ENCODE measurements at regions not wholly inside any gene's neighbourhood (a gene's known extent, or its start where the extent isn't known, plus 50 kb on each side); places are given as distances from the start of the nearest gene placed in this dataset.
A peak's percentile ranks its signal among the peaks of the same experiment; 100 is the strongest.
"Not testable (repeated sequence)": the region's sequence is repeated elsewhere in the genome, so short reads cannot be mapped to it uniquely, and the experiment has no call there.

DNA sequence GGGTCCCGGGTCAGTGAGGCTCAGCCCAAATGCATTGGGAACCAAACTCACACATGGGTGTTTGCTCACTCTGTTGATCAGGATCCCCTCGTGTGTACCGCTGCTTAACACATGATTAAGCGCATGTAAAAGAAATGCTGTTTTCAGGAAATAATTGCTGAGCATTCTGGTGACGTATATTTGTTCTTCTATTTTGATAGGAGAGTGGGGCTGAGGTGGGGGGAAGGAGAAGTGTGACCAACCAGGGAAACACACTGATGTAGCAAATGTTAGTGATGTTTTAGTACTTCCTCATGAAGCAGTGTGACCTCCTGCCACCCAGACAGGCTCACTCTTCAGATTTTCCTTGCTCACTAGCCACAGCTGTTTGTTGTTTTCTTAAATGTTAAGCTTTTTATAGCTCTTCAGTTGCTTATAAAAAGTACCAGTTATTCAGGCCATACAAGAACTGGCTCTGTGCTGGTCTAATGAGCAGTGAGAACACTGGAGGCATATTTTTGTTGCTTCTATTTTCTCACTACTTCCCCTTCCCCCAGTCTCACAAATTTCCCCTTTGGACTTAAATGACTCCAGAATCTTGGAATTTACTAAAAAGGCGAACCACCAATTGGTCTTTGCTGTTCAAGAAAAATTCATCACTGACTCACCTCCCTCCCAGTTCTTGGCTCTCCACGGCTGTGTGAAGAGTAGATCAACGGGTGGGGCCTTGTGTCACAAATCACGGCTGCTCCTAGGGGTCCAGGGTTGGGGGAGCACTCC is 79.2 kb upstream of the BACH2 start:
- H3K27ac ChIP-seq, result no peak overlapping the region
- DNase-seq (ENCODE audit: low read depth, low spot score), result no peak

DNA sequence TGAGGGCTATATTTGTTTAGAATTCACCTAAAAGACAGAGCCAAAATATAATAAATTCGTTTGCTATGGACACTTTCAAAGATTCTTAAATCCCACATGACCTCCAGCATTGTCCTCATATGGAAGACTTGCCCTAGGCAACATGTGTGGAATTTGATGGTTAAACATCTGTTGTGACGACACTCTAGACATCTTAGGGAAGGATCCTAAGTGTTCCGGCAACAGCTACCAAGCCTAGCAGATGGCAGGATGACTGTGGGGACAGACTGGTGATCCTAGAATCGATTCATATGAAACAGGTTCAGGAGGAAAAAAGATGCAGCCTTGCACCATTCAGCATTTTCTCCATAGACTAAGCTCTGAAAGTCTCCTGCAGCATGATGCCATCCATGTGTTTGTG is 77.6 kb upstream of the BACH2 start:
- H3K27ac ChIP-seq, result no peak overlapping the region
- no peak for DNase-seq (ENCODE audit: low read depth, low spot score)

DNA sequence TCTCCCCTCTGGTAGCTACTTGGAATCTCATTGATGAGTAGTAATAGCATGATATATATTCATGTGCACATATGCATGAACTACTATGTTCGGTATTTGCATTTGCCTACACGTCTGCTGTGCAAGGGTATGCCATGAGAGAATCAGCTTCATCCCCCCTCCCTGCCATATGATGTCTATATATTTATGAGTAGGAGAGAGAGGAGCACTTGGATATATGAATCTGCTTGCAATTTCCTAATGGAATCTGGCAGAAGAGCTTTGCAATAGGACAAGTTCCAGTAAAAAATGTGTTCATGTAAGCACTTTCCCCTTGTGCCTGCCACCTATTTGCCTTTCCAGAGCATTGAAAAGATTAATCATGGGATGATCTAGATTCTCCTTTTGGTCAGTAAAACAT is 76.2 kb upstream of the BACH2 start:
- H3K27ac ChIP-seq, result no peak overlapping the region
- no peak for DNase-seq (ENCODE audit: low read depth, low spot score)

DNA sequence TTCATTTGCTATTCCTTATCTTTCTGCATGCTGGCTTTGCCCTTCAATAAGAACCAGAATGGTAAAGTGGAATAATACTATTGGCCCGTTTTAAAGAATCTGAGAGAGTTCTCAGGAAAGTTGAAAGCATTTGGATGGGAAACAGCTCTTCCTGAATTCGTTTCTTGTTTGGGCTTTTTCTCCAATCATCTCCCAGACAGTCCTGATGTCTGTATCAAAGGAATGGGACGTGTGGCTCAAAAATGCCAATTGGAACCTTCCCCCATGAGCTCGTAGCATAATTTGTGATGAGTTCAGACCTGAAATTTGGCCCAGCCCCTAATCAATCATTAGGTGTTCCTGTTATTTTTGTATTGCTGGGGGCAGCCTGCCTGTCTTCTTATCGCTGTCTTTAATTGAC is 75.8 kb upstream of the BACH2 start:
- H3K27ac ChIP-seq, result no peak overlapping the region
- DNase-seq (ENCODE audit: low read depth, low spot score), result no peak

DNA sequence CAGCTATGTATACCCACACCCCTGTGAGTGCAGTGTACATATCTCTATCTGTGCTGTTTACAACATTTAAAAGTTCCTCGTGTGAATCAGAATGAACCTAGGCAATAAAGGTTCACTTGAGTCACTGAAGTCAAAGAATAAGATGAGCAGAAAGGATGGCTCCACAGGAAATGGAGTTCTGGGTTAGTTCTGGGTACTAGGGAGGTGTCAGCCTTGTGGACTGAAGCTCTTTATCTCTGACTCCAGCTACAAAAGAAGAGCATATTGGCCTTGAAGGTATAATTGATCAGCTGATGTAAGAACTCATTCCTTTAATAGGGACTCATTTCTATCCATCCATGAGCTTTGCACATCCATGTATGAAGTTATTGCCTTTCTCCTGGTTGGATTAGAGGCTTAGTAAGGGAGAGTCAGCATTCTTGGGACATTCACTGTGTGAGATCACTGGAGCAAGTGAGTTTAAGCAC is 73.9 kb upstream of the BACH2 start:
- peak overlapping the region; percentile 32 for H3K27ac ChIP-seq
- DNase-seq (ENCODE audit: low read depth, low spot score), result peak; percentile 27

DNA sequence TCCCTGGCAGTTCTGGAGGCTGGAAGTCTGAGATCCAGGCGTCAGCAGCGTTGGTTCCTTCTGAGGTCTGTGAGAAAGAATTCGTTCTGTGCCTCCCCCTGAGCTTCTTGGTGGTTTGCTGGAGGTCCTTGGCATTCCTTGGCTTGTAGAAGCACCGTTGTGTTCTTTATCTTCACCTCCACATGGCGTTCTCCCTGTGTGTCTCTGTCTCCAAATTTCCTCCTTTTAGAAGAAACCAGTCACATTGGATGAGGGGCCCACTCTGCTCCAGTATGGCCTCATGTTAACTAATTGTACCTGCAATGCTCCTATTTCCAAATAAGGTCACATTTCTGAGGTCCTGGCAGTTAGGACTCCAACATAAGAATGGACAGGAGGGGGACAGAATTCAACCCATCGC is 73.0 kb upstream of the BACH2 start:
- no peak for DNase-seq (ENCODE audit: low read depth, low spot score)
- H3K27ac ChIP-seq, result peak overlapping the region; percentile 61

DNA sequence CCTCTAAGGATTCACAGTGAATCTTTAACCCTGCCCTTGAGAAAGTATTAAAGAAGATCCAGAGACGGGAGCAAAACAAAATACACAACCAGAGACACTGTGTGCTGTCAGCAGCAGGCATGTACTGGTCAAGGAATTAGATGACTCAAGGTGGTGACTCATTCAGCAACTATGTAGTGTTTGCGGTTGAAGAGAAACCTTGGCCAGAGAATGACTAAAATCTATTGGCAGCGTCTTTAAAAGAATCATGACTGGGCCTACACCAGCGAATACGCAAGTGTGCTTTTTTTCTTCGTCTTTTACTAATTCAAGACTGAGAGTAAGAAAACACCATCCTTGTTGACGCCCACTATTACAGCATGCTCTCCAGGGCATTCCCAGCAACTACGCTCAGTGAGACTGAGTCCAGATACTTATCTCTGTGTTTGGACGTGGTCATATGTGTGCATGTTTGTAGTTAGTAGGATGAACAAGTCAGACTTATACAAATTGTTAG is 72.4 kb upstream of the BACH2 start:
- peak overlapping the region; percentile 61 for H3K27ac ChIP-seq
- DNase-seq (ENCODE audit: low read depth, low spot score), result peak; percentile 99

DNA sequence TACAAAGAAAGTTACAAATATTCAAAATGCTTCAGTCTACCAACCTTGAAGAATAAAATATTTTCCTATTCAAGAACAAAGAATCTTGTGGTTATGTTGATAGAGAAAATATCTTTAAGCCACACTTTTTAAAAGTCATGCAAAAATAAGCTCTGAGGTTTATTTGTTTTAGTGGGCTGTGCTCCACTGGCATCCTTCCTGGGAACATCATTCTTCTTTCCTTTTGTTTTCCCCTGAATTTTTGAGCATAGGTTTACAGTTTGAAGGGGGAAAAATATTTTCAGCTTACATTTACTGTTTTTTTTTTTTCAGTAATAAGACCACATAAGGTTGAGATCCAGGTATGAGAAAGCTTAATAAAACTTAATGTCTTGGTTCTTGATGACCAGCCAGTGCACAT is 72.0 kb upstream of the BACH2 start:
- H3K27ac ChIP-seq, result peak overlapping the region; percentile 61
- no peak for DNase-seq (ENCODE audit: low read depth, low spot score)

DNA sequence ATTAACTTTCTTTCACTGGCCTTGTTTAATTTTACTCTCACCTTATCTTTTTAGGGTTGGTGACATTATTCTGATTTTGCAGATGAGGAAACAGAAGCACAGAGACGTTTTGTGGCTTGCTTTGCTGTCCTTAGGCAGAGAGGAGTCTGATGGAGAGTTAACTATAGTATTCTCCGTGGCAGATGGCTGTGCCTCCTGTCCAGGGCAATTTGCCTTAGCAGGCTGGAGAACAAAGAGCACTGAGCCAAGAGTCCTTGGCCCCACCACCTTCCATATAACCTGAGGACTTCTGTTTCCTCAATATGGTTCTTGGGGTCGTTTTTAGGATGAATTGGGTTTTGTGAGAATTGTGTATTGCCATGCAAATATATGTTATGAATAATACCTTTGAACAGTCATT is 71.4 kb upstream of the BACH2 start:
- peak overlapping the region; percentile 61 for H3K27ac ChIP-seq

DNA sequence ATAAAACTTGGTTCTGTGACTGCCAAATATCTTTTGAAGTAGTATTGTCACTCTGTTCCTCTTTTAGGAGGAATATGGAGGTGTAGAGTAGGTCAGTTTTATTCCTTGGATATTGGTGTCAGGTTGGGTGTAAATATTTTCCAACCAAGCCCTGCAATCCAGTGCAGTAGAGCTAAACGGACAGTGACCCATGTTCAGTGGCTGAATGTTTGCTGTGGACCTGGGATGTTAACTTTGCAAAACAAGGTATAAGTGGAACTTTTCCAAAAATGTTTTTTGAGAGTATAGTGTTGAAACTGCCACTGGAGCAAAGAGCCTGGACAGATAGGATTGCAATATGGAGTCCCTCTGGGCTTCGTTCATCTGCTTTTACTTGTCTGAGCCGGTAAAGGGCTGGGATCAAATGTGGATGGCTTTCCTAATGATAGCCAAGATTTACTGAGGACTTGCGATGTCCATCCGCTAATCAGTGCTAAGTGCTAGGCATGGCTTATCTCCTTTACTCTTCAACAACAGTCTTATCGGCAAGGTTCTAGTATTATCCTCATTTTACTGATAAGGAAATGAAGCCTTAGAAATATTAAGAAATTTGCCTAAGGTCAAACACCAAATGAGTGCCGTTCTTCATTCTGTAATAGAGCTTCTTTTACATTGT is 69.0 kb upstream of the BACH2 start:
- no peak overlapping the region for H3K27ac ChIP-seq
- no peak for DNase-seq (ENCODE audit: low read depth, low spot score)

More for the DNA sequence above, 71.4 kb upstream of the BACH2 start:
- DNase-seq (ENCODE audit: low read depth, low spot score), result no peak

DNA sequence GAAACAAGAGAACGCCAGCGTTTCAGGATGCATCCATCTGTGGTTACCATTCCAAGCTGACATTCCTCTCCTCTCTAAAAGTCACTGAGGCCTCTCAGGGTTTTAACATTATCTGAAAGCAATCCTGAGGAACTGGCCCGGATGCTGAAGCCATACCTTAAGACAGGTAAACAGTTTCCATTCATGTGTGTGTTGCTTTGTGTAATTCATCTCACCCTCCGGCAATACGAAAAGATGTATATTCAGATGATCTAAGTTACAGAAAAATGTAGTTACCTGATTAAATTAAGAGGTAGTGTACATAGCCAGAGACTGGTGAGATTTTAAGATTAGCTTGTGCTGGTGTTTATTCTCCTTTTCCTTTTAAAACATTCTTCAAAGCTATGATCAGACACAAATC is 68.4 kb upstream of the BACH2 start:
- DNase-seq (ENCODE audit: low read depth, low spot score), result no peak
- H3K27ac ChIP-seq, result no peak overlapping the region

DNA sequence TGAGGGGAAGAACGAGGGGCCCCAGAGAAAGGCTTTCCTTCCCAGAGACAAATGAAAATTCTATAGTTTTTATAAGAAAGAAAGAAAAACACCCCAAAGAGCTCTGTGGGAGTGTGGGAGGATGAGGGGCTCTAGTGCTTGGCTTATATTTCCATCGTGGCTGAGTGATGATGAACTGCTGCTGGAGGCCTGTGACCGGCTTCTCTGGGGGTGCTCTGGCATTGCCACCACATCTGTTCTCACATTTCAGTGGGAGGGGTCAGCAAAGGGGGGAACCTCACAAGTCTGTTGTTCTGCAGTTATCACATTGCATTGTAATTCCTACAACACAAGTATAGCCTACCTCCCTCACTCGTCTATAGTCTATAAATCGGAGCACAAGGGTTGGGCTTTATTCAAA is 67.6 kb upstream of the BACH2 start:
- no peak overlapping the region for H3K27ac ChIP-seq
- DNase-seq (ENCODE audit: low read depth, low spot score), result no peak

DNA sequence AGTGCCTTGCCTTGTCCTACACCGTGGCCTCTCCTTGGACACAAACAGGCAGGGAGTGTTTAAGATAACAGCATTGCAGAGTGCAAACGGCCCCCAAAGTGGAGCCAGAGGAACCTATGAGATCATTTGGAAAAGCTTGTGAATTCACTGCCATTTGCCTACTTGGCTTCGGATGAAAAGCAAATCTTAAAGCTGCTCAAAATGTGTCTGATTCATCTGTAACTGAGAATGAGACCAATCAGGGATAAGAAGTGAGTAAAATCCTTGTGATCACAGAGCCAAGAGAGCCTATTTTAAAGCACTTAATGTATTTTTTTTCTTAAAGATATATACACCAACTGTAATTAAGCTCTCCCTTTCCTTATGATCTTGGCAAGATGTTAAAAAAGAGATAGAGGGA is 65.7 kb upstream of the BACH2 start:
- no peak for DNase-seq (ENCODE audit: low read depth, low spot score)
- no peak overlapping the region for H3K27ac ChIP-seq

DNA sequence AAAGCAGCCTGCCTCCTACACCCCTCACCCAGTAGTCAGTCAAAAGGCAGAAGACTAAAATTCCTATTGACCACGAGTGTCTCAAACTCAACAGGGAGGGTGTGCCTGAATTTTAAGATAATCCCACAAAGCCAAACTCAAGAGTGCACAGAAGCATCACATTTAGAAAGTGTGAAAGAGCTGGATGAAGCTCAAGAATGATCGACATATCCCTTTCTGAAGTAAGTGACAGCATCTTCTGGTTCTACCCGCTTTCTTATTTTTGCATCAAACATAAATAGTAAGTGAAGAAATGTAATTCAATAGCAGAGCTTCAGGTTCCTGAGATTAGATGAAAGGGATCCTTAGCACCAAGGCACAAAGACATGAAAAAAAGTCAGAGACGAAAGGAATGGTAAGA is 64.5 kb upstream of the BACH2 start:
- H3K27ac ChIP-seq, result no peak overlapping the region
- DNase-seq (ENCODE audit: low read depth, low spot score), result no peak

DNA sequence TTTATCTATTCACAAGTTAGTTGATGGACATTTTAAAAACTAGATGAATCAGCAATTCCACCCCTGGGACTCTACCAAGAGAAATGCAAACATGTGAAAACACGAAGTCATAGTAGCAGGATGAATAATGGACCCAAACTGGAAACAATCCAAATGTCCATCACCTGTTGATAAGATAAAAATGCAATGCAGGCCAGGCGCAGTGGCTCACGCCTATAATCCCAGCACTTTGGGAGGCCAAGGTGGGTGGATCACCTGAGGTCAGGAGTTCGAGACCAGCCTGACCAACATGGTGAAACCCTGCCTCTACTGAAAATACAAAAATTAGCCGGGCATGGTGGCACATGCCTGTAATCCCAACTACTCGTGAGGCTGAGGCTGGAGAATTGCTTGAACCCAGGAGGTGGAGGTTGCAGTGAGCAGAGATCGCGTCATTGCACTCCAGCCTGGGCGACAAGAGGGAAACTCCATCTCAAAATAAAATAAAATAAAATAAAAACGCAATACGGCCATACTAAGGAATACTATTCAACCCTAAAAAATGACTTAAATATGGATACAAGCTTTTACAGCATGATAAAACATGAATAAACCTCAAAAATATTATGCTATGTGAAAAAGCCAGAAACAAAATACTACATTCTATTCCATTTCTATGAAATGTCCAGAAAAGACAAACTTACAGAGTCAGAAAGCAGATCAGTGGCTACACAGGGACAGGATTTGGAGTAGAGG is 61.6 kb upstream of the BACH2 start:
- H3K27ac ChIP-seq, result not testable (repeated sequence)

DNA sequence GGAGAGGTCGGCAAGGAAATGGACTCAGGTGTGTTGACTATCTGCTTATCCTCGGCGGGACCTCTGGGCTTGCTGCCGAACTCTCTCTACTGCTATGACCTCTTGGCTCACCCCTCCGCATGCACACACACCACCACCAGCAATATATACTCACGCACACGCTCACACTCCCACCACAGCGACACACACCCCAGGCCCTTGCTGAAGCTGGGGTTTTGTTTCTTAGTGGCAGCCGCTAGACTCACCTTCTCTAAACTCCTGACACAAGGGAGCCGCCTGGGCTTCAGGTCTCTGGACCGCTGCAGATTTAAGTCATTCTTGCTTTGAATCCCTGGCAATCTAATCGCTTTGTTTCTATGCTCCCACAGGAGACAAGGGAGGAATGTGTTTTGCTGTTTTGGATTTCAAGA is 59.4 kb upstream of the BACH2 start:
- no peak for DNase-seq (ENCODE audit: low read depth, low spot score)
- H3K27ac ChIP-seq, result no peak overlapping the region

More for the DNA sequence above, 61.6 kb upstream of the BACH2 start:
- DNase-seq (ENCODE audit: low read depth, low spot score), result peak; percentile 74

DNA sequence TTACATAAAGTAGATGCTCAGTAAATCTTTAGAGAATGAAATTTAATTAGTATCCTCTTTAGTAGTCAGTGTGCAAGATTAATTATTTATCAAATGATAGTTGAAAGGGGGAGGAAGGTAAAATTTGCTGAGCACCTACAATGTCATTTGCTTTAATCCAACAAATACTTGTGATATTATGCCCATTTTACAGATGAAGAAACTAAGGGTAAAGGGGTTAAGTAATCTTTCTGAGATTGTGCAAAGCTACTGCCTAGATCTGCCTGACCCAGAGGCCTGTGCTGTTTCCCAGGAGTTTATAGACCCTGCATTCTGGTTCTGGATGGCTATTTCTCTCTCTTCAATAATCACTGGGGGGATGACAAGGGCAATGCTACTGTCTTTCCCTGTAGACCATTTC is 58.3 kb upstream of the BACH2 start:
- DNase-seq (ENCODE audit: low read depth, low spot score), result no peak
- H3K27ac ChIP-seq, result no peak overlapping the region

DNA sequence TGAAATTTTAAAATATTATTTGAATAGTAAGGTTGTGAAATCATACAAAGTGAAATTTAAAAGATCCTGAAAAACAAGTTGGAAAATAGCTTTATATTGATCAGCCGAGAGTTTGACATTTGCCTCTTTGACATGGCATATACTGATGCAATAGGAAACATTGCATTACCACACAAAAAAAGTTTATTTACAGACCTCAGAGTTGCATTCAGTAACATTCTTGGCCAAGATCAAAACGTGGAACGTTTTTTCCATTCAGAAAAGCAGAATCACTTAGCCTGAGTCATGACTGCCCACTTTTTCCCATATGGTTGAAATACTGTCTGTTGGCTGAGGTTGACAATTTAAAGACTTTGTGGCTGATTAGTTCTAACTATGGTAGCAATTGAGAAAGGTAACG is 55.1 kb upstream of the BACH2 start:
- no peak for DNase-seq (ENCODE audit: low read depth, low spot score)
- H3K27ac ChIP-seq, result no peak overlapping the region

DNA sequence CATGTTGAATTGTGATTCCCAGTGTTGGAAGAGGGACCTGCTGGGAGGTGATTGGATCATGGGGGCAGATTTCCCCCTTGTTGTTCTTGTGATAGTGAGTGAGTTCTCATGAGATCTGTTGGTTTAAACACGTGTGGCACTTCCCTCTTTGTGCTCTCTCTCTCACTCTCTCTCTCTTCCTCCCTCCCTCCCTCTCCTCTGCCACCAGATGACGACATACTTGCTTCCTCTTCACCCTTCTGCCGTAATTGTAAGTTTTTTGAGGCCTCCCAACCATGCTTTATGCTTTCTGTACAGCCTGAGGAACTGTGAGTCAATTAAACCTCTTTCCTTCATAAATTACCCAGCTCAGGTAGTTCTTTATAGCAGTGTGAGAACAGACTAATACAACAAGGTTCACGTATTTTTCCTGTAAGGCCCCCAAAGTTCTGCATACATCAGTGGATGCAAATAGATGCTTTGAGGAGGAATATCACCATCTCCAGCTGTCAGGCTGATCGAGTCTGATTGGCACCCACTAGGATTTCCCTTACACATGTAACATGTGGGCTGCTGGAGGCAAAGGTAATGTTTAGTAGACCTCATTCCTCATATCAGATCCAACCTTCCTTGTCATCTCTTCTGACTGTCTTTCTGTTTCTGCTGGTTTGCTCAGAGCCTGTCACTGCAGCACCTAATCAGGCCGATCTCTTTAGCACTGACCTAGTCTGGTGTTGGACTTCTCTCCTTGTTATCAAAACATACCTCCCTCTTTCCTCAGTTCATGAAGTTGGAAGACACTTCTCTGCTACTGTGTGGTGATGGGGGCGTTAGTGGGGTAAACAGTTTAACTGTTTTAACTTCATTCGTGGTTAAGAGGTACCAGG is 54.3 kb upstream of the BACH2 start:
- no peak overlapping the region for H3K27ac ChIP-seq
- no peak for DNase-seq (ENCODE audit: low read depth, low spot score)

DNA sequence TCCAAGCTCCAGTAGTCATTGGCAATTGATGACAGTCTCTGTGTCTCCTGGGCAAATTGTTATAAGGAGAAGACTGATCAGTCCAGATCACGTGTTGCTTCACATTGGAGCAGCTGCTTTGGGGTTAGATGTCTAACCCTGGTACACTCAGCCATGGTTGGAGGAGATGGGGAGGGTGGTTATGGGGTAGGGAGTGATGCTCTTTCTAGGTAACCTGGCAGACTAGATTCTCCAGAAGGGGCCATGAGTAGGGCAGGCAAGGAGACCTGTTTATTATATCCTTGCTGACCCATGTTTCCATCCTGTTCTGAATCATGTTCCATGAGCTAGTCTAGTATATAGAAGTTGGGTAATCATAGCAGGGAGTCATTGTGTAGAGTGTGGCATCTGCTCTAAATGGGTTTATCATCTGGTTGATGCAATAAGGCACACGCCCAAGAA is 50.8 kb upstream of the BACH2 start:
- peak; percentile 66 for DNase-seq (ENCODE audit: low read depth, low spot score)

More for the DNA sequence above, 50.8 kb upstream of the BACH2 start:
- H3K27ac ChIP-seq, result peak overlapping the region; percentile 43
